Left forelimb (tissue), 1 donor: ENCODE measurements at regions not wholly inside any gene's neighbourhood (a gene's known extent, or its start where the extent isn't known, plus 50 kb on each side); places are given as distances from the start of the nearest gene placed in this dataset.
"Not testable (repeated sequence)": the region's sequence is repeated elsewhere in the genome, so short reads cannot be mapped to it uniquely, and the experiment has no call there.

Experiments
- DNase-seq: peaks from one replicate; pipeline ENCODE4 v3.0.0-alpha.2; 2018; ENCODE audit warnings: low spot score

DNA sequence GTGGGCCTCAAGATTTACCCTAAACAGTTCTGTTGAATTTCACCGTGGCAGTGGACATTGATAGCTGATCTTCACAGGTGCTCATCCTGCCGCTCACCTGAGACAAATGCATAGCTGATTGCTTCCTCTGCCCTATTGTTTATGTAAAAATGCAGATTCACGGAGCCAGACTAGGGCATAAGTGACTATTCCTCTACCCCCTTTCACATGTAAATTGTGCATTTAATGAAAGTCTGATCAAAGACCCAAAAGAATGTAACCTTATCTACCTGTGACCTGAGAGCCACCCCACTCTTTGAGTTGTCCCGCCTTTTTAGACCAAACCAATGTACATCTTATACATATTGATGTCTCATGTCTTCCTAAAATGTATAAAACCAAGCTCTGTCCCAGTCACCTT is 312.4 kb upstream of the CDH5 start:
- no peak for DNase-seq

DNA sequence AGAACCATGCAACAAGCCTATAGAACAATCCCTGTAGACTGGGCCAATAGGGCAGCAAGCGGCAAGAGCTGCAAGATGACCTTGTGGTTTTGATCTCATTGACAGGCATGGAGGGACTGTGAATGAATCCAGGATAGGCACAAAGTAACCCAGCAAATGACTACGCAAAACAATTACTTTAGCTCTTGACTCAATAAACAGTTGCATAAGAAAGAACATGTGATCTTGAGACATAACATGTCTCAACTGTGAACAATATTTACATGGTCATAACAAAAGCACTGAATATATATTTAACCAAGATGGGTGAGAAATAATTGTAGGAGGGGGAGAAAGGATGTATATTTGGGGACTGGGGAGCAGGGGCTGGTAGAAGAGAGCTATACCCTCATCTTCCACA is 313.7 kb upstream of the CDH5 start:
- DNase-seq = no peak

DNA sequence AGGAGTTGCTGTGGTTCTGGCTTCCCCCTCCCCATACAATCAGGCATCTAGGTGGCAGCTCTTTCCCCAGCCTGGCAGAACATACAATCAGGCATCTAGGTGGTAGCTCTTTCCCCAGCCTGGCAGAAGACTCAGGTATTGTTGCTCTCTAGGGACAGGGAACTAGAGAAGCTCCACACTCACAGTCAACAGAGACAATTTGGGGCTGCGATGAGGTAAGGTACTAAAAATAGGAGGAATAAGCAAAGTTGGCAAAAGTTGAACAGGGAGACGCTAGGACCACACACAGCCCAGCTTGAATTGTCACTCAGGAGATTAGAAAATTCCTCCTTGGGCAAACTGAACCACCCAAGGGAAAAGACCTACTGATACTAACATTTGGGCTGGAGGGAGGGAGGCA is 315.5 kb upstream of the CDH5 start:
- DNase-seq = no peak

DNA sequence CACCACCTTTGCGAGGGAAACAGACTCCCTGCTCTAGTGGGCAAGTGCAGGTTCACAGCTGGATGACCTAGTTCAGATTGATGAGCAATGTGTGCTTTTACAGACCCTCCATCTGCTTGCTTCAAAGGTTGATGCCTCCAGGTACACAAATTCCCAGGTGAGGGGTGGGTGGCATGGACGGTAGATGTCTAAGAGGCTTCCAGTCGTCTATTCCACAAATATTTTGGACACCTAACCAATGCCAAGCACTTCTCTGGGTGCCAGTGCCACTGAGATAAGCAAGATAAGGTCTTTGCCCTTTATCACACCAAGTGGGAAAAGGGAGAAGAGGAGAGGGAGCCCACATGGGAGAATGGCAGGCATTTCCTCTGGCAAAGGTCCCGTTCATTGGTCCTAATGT is 316.6 kb upstream of the CDH5 start:
- no peak for DNase-seq

DNA sequence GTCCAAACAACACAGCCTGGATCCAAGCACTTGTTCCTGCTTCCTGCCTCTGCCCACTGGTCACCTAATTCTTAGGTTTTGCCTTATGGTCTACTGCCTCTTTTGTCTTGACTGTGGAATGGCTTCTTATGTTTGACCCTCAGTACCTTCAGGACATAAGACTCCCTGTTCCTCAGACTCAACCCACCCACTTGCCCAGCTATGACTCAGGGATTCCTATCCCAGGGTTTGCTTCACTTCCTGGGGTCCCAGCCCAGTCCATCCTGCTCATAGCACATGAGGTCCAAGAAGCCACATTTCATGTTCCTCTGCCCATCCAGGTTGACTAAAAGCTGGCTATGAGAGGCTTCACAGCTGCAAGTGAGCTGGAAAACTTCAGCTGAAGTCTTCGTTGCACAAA is 320.9 kb upstream of the CDH5 start:
- DNase-seq = no peak

DNA sequence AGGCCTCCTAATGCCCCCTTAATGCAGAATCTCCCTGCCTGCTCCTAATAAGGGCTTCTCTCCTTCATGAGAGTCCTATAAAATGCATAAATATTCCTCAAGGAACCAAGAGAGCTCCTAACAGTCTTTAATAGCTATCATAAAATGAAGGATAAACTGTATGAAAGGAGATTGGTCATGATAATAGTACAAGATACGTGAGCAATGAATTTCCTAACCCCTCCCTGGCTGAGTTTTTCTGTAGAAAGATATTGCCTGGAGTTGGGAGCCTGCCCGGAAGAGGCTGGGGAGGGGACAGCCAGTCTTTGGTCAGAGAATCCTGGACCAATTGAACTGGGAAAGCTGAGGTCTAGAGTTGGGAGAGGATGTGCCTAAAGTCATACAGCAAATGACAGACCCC is 321.9 kb upstream of the CDH5 start:
- DNase-seq = no peak

DNA sequence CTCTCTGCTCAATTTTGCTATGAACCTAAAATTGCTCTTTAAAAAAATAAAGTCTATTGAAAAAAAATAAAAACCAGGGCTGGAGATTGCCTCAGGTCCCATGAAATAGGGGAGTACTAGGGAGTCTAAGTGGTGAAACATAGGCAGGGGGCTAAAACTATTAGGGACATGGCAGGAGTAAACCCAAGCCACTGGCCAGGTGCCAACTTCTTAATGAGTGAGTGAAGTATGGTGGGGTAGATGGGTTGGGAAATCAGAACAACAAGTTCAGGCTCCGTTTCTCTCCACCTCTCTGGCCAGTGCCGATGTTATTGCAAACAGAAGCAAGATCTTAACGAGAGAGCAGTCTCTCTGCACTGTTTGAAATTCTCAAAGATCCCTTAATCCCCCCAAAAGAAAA is 322.4 kb upstream of the CDH5 start:
- no peak for DNase-seq

DNA sequence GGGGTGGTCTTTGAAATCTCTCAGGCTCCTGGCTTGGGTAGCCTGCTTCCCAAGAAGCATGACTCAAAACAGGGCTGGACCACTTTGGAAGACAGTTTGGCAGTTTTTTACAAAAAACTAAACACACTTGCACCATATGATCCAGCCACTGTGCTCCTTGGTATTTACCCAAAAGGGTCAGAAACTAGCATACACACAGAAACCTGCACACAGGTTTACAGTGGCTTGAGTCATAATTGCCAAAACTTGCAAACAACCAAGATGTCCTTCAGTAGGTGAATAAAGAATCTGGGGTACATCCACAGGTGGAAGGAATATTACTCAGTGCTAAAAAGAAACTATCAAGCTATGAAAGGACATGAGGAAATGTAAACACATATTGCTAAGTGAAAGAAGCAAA is 323.2 kb upstream of the CDH5 start:
- DNase-seq = no peak

DNA sequence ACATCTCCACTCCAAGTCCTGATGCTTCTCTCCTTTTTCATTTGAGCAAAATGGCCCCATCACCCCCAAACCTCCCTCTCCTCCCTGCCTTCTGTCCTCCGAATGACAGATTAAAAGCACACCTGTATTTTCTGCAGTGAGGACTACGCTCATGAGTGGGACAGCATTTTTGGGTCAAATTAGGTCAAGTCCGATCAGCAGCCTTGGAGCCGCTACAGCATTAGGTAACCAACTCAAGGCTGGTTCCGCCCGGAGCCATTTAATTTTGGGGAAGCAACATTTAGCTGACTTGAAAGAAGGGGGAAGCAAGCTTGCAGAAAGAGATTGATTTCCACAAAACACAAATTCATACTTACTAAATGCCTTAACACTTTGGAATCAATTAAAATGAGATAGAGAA is 324.1 kb upstream of the CDH5 start:
- no peak for DNase-seq

DNA sequence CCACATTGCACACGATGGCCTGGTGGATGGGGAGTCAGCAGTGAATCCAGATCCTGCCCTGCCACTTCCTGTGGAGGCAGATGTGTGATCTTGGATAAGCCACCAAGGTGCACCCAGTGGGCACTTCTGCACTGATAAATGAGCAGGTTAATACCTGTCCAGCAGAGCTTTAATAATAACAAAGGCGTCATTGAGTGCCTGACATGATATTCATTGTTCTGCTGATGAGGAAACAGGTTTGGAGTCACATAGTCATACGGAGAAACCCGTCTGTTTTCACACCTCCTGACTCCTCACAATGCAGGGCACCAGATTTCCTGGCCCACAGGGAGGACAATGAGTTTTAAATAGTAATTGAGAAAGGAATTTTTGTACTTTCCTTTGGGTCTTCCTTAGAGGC is 324.6 kb upstream of the CDH5 start:
- DNase-seq = no peak

DNA sequence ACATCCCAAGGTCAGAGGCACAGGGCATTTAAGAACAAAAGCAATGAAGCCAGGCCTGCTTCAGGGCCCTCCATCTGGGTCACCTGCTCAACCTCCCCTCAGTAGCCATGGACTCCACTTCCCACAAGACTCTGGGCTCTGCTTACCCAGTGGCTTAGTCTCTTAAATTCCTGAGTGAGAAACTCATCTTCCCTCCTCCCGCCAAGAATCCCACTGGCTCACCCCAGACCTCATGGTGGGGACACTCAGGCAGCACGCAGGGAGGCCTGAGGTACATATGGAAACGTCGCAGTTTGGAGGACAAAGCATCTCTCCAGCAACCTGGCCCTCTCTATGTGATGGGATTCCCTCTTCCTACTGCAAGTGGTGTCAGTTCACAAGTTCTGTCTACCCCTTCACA is 326.7 kb upstream of the CDH5 start:
- DNase-seq = no peak

DNA sequence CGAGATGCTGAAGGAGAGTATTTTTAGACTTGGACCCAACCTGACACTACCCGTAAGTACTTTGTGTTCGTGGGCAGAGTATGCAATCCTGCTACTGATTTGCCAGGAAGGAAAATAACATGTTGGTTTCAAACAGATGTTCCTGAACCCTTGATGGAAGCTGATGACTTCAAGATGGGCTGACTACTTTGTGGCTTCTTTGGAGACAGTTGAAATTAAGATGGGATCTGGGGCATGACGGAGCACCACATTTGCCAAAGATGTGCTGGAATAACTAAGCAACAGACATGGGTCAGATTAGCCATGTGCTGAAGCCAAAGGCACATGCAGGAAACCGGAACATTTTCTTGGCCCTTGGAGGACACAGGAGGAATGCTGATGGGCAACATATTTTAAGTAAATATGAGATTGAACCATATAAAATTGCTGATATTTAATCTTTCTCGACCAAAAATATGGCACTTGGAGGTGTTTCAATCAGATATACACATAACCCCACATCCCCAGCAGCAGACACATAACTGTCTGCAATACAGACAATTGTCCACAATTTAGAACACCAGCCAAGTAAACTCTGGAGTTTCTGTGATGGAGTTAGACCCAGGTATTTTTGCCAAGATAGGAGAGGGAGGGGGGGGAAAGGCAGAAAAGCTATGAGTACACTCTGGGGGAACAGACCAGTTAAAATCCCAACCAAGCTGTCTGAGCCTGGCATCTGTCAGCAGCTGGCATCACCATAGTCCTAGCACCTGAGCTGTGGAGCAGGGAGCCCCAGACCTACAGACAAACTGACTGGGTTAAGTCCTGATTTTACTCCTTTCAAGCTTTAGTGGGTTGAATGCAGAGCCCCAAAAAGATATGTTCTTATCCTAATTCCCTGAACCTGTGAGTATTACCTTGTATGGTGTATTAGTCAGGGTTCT is 329.4 kb upstream of the CDH5 start:
- DNase-seq = peak; percentile 65

DNA sequence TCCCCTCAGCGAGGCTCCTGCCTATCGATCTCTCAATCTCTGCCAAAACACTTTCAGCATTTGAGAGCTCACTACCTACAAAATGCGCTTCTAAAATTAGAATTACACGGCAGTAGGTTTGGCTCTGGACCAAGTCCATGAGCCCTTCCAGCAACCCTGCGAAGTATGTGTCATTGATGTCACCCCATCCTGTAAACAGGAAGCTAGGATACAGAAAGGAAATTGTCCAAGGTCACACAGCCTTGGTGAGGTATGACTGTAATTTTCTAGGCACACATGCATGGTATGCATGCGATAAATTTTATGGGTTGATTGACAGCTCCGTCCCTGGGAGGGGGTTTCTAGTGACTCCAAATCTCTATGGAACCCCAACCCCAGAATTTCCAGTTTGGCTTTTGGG is 330.3 kb upstream of the CDH5 start:
- peak; percentile 26 for DNase-seq

DNA sequence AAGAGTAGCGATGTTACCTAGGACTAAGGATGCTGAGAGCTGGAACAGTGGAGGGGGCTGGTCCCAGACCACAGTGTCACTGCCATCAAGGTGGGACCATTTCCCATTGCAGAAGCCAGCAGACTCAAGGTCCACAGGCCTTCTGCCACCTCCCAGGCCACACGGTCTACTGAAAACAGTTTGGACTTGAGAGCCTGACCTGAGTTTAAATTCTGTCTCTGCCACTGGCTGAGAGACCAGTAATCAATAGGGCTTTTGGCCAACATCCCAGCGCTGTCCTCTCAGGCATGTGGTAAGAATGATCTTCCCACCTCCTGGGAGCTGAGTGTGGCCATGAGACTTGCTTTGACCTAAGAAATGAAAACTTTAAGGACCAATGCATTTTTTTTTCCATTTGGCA is 331.4 kb upstream of the CDH5 start:
- DNase-seq = peak; percentile 51

DNA sequence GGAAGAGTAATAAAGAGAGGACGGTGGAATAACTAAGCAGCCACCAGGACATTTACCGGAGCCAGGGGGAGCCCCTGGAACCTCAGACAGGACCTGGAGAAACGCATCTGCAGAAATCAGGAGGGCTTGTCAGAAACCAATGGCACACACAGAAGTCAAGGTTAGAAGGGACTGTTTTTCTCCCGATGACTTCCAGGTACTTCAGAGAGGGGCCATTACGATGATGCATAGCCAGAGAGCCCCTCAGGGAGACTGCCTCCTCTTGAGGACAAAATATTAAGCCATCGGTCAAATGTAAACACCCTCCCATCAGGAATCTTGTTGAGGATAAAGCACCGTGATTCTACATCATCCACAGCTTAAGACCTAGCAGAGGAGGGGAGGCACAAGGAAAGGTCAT is 333.6 kb upstream of the CDH5 start:
- DNase-seq = no peak

DNA sequence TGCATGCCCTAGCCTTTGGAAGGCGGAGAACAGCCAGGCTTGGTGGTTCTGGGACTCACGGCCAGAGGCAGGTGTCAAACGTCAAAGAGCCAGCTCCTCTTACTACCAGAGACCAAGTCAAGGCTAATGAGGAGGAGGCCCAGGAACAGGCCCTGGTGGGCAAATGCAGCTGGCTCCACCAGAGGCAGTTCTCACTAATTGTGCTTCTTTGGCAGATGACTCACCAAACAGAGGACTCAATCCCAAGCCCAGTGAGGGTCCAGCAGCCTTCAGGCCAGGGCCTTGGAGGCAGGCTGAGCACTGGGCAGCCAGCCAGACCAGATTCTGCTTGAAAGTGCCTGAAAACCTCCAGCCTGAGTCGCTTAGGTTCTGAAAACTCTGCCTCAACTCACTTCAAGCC is 336.5 kb upstream of the CDH5 start:
- DNase-seq = no peak

DNA sequence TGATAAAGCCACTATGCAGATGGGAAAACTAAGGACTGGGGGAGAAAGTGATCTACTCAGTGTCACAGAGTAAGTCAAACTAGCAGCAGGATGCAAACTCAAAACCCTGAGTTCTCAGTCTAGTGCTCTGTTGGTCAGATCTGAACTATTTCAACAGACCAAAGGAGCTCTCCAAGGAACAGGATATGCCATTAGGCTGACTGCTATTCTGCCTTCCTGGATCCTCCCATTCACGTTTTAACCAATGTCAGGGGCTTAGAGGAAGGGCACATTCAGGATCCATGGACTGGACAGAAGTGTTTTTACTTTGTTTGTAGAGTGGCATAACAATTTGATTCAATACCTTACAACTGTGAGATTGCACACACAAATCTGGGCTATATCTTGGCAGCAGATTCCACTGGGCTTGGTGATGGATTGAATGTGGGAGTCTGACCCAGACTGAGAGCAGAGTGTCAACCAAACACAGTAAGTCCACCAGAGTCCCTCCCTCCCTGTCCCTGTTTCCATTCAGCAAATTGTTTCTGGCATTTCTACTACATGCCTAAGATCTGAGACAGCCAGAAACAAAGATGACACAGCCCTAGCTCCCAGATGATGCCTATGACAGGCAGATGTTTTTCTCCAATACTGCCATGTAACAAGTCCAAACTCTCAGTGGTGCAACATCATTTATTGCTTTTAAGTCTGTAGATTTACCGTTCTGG is 337.8 kb upstream of the CDH5 start:
- DNase-seq = peak; percentile 37

DNA sequence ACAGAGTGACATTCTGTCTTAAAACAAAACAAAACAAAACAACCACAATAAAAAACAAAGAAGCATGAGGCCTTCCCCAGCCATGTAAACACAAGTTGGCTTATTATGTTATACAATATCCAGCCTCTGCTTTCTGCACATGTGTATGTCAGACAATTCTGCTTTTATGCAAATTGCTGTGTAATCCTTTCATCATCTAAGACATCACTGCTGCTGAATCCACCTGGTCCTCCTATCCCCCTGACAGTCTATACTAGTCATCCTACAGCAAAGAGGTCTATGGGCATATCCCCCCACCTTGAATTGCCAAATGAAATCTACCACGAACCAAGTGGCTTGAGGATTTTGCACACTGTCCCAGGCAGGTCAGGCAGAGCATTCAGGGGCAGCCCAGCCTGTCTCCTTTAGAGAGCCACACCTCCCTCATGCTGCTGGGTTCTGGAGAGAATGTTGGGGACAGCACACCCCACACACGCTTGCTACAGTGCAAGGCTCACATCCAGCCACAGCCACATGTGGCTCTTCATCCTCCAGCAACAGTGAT is 339.6 kb upstream of the CDH5 start:
- DNase-seq = peak; percentile 45

DNA sequence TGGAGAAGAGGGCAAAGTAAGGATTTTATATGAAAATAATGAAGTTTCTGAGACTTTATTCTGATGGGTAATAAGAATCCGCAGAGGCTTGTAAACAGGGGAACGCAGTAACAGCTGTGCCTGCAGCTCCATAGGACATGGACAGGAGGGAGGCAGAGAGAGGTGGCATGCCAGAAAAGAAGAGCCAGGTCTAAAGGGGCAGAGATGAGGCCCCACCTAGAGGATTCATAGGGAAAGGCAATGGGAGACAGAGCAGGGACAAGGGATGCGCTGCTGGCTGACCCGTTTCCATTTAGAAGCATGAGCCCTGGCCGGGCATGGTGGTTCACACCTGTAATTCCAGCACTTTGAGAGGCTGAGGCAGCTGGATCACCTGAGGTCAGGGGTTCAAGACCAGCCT is 340.3 kb upstream of the CDH5 start:
- DNase-seq = peak; percentile 57

DNA sequence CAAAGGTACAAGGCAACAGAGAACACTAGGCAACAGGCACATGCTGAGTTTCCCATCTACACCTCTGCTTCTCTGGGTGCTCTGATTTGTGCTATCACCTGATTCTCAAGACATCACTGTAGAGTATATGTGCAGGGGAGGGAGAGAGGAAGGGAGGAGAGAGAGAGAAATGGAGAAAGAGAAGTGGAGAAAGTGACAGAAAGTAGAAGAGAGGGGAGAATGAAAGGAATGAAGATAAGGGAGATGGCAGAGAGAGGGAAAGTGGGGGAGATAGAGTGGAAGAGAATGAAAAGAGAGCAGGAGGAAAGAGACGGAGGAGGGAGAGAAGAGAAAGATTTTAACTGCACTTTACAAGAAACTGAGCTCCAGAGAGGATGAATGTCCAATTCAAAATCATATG is 340.7 kb upstream of the CDH5 start:
- no peak for DNase-seq

DNA sequence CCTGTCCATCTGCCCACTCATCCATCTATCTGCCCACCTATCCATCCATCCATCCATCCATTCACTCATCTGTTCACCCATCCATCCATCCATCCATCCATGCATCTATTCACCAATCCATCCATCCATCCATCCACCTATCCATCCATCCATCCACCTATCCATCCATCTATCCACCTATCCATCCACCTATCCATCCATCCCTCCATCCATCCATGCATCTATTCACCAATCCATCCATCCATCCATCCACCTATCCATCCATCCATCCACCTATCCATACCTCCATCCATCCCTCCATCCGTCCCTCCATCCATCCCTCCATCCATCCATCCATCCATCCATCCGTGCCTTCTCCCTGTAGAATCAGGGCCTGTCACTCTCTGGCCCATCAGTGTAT is 341.9 kb upstream of the CDH5 start:
- DNase-seq = not testable (repeated sequence)

DNA sequence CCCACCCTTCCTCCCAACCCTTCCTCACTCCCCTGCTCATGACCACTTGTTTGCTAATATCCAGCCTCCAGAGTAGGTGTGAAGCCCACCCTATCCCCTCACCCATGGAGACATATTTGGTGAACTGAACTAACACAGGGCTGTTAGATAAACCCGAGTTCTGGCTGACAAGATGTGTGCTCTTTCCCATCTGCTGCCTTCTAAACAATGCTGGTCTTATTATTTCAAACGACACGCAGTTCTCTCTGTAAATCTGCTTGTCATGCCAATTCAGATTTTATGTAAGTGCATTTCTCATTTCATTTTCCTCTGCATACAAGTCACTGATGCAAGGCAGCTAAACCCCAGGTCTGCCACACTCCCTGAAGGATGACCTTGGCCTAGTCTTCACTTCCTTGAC is 343.0 kb upstream of the CDH5 start:
- no peak for DNase-seq

DNA sequence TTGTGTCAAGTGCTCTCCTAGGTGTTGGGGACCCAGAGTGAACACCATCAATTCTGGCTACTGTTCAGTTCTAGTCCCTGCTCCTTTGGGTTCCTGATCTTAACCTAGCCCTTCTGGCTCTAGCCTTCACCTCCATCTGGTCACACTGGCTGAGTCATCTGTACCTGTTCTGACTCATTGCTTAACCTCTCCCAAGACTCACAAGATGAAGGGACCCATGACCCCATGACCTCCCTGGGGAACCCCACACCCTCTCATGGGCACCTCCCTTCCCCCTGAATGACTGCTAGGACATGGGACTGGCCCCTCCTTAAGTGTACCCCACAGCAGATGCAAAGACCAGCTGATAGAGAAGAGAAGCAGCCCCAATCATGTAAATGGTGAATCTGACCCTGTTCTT is 345.8 kb upstream of the CDH5 start:
- DNase-seq = no peak
